ENCODE measurements at regions not wholly inside any gene's neighbourhood (a gene's known extent, or its start where the extent isn't known, plus 50 kb on each side); places are given as distances from the start of the nearest gene placed in this dataset.

GRCh38 chr10:131034451-131034850 is 277.1 kb downstream of the TCERG1L start:
- TF ChIP-seq CTCF (IDR thresholded peaks at IDR 0.05), result no peak
- Histone ChIP-seq H3K27me3 (peaks cover 0 to 38% (median 23%) of the 10 kb centered on the region in 7 donors), H3K4me3 (no peak overlapping the region), H3K36me3 (no peaks in the 10 kb centered on the region), H3K27ac (no peak overlapping the region), H3K9me3 (peaks cover 0 to under 1% (median 0%) of the 10 kb centered on the region in 11 donors), H3K4me1 (no peaks in the 10 kb centered on the region)
- WGBS, 2 donors, result 79 to 82% methylated on average over 8 of the region's 8 CpGs
- no peak for ATAC-seq
- intact Hi-C loops (cut with DNase I), result no loop called here
- no peak for DNase-seq

GRCh38 chr10:131035779-131036178 is 275.7 kb downstream of the TCERG1L start:
- Histone ChIP-seq H3K27me3 (peaks cover 0 to 38% (median 20%) of the 10 kb centered on the region in 7 donors), H3K36me3 (no peaks in the 10 kb centered on the region), H3K9me3 (peaks cover 0 to 5% (median 0%) of the 10 kb centered on the region in 11 donors), H3K4me1 (no peaks in the 10 kb centered on the region), H3K27ac (no peak overlapping the region), H3K4me3 (no peak overlapping the region)
- DNase-seq, result no peak
- ATAC-seq, result no peak
- TF ChIP-seq CTCF (IDR thresholded peaks at IDR 0.05), result no peak
- intact Hi-C loops (cut with DNase I), result no loop called here
- 52 to 54% methylated on average over 12 of the region's 12 CpGs for WGBS, 2 donors

DNA sequence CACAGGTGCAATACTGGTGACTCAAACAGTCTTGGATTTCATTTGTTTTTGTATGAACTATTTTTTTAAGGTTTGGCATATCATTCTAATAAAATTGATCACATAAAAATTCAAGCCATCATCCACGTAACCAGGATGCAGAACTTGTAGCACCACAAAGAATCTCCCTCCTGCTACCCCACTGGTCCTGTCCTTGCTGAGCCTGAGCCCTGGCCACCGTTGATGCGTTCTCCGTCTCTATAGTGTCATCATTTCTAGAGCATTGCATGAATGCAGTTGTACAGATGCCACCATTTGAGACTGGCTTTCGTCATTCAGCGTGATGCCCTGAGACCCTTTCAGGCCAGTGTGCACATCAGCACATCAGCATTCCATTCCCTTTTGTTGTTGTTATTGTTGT is 273.5 kb downstream of the TCERG1L start:
- no peak for TF ChIP-seq CTCF (IDR thresholded peaks at IDR 0.05)
- peaks cover 0 to 29% (median 13%) of the 10 kb centered on the region in 7 donors for H3K27me3 ChIP-seq
- no peak overlapping the region for H3K4me3 ChIP-seq
- DNase-seq, result no peak
- ATAC-seq, result no peak
- H3K9me3 ChIP-seq, result peaks cover 0 to 12% (median 0%) of the 10 kb centered on the region in 11 donors
- WGBS, 2 donors, result 83% methylated on average over 6 of the region's 6 CpGs
- intact Hi-C loops (cut with DNase I), result no loop called here
- H3K4me1 ChIP-seq, result no peaks in the 10 kb centered on the region
- H3K36me3 ChIP-seq, result no peaks in the 10 kb centered on the region
- H3K27ac ChIP-seq, result no peak overlapping the region

DNA sequence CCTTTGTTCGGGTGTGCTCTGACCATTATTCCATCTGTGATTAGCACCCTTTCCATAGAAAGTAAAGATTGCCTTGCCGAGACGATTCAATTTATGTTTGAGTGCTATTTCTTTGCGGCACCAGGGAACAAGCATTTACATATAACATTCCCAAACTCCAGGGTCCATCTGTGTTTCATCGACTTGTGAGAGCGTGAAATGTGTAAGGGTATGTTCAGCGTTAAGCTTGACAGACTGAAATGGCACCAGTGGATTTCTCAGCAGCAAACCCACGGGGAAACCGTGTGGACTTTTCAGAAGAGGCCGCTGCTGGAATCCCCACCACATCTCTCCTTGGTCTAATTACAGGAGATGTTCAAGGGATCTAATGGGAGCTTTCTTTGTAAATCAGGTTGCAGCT is 270.5 kb downstream of the TCERG1L start:
- Histone ChIP-seq H3K4me1 (no peaks in the 10 kb centered on the region), H3K27me3 (peaks cover 0 to 27% (median 8%) of the 10 kb centered on the region in 7 donors), H3K36me3 (no peaks in the 10 kb centered on the region), H3K4me3 (no peak overlapping the region), H3K27ac (no peak overlapping the region), H3K9me3 (peaks cover 0 to 12% (median 0%) of the 10 kb centered on the region in 11 donors)
- no peak for ATAC-seq
- DNase-seq, result no peak
- WGBS, 2 donors, result 81 to 88% methylated on average over 10 of the region's 10 CpGs
- intact Hi-C loops (cut with DNase I), result no loop called here
- TF ChIP-seq CTCF (IDR thresholded peaks at IDR 0.05), result no peak
